Common myeloid progenitor, CD34-positive (primary cell): ENCODE measurements at regions not wholly inside any gene's neighbourhood (a gene's known extent, or its start where the extent isn't known, plus 50 kb on each side); places are given as distances from the start of the nearest gene placed in this dataset.
"Not testable (repeated sequence)": the region's sequence is repeated elsewhere in the genome, so short reads cannot be mapped to it uniquely, and the experiment has no call there.

Experiments
- CTCF ChIA-PET: fragments of 350-600 bp; sonication (Branson Sonifier 250); formaldehyde crosslinking; loops from one replicate; lab custom pipeline; 2021; ENCODE audit warnings: antibody characterized with exemption; lab: Charles Lee
- POLR2A ChIA-PET: fragments of 350-600 bp; sonication (Branson Sonifier 250); formaldehyde crosslinking; loops from one replicate; lab custom pipeline; 2021; ENCODE audit warnings: antibody characterized with exemption; lab: Charles Lee
- DNase-seq, 3 donors: peaks; one replicate each; pipeline versions ENCODE4 v3.0.0 to v3.0.0-alpha.2; 2013
- H3K27ac ChIP-seq, 2 experiments: 1 replicate in 1 of 2; 2 replicates in 1 of 2; pipeline ENCODE4 v1.7.0; 2013; ENCODE audit warnings: inconsistent platforms in 2 of 2, low read length in 2 of 2, mild to moderate bottlenecking in 2 of 2, low read depth in 1 of 2, moderate library complexity in 1 of 2; ENCODE audit not compliant: severe bottlenecking in 2 of 2, insufficient read depth in 1 of 2, poor library complexity in 1 of 2
- H3K27me3 ChIP-seq, 5 experiments: replicated peaks in 2 of 5; 1 replicate in 3 of 5; 2 replicates in 2 of 5; pipeline versions ENCODE4 v1.6.1 to v1.7.0; 2013; ENCODE audit warnings: low read length in 4 of 5, mild to moderate bottlenecking in 2 of 5, moderate library complexity in 2 of 5, inconsistent platforms in 1 of 5; ENCODE audit not compliant: insufficient read depth in 5 of 5, control insufficient read depth in 4 of 5
- H3K36me3 ChIP-seq, 4 experiments: 1 replicate in 2 of 4; 2 replicates in 2 of 4; pipeline versions ENCODE4 v1.6.1 to v1.7.0; 2013; ENCODE audit warnings: low read length in 3 of 4, control low read depth in 1 of 4, mild to moderate bottlenecking in 1 of 4; ENCODE audit not compliant: control insufficient read depth in 4 of 4, insufficient read depth in 4 of 4
- H3K4me1 ChIP-seq, 4 experiments: 1 replicate in 3 of 4; 2 replicates in 1 of 4; pipeline versions ENCODE4 v1.6.1 to v1.7.1; 2013; ENCODE audit warnings: low read length in 3 of 4, mild to moderate bottlenecking in 3 of 4, control low read depth in 1 of 4, inconsistent platforms in 1 of 4, moderate library complexity in 1 of 4; ENCODE audit not compliant: control insufficient read depth in 4 of 4, insufficient read depth in 4 of 4; ENCODE audit errors: control extremely low read depth in 1 of 4
- H3K4me3 ChIP-seq, 7 experiments: 1 replicate in 4 of 7; 2 replicates in 3 of 7; pipeline versions ENCODE4 v1.5.1 to v1.7.0; 2013; ENCODE audit warnings: mild to moderate bottlenecking in 7 of 7, low read length in 6 of 7, moderate library complexity in 6 of 7, inconsistent platforms in 2 of 7, low read depth in 2 of 7, control low read depth in 1 of 7; ENCODE audit not compliant: insufficient read depth in 4 of 7, control insufficient read depth in 1 of 7; ENCODE audit errors: extremely low read depth in 1 of 7
- H3K9me3 ChIP-seq, 5 experiments: 1 replicate in 4 of 5; 2 replicates in 1 of 5; pipeline versions ENCODE4 v1.6.1 to v1.7.1; 2013; ENCODE audit warnings: low read length in 4 of 5, mild to moderate bottlenecking in 2 of 5, inconsistent platforms in 1 of 5, low read depth in 1 of 5, moderate library complexity in 1 of 5; ENCODE audit not compliant: control insufficient read depth in 4 of 5, insufficient read depth in 2 of 5; ENCODE audit errors: control extremely low read depth in 1 of 5
- WGBS: methylation state at CpG from one replicate; pipeline ENCODE4 v1.1.5; 2013; ENCODE audit not compliant: insufficient coverage; 5-methylcytosine and 5-hydroxymethylcytosine counted together

DNA sequence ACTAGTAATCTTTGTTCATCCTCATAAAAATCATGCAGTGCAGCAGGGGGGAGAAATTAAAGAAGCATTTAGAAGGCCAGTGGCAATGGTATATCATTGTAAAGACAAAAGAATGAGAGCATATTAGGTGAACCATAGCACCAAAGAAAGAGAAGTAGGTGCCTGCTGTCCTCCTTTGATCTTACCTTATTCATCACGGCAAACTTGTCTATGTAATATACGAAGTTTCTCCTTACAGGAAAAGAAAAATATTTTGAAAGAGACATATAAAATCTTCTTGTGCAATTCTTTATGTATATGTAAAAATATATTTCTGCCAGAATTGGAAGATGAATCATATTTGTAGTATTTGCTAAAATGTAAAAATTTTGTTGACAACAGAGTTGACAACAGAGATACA is 411.3 kb upstream of the ARRDC3 start:
- Histone ChIP-seq H3K27ac (no peak overlapping the region), H3K36me3 (no peaks in the 10 kb centered on the region), H3K9me3 (no peaks in the 10 kb centered on the region), H3K4me1 (no peaks in the 10 kb centered on the region), H3K4me3 (no peak overlapping the region), H3K27me3 (no peaks in the 10 kb centered on the region)
- WGBS, result no CpG with 5 or more reads among the region's 2 CpGs
- ChIA-PET CTCF (no interaction called here), POLR2A (no interaction called here)
- no peak for DNase-seq

- no peaks in the 10 kb centered on the region for H3K27me3 ChIP-seq
- CTCF ChIA-PET, result no interaction called here
- no peaks in the 10 kb centered on the region for H3K36me3 ChIP-seq
- H3K4me3 ChIP-seq, result no peak overlapping the region
- no peaks in the 10 kb centered on the region for H3K4me1 ChIP-seq
- WGBS, result no CpG with 5 or more reads among the region's 1 CpG
- DNase-seq, result no peak
- peaks cover 0 to 2% (median 0%) of the 10 kb centered on the region in 5 experiments for H3K9me3 ChIP-seq
- POLR2A ChIA-PET, result no interaction called here
- no peak overlapping the region for H3K27ac ChIP-seq
These were observed 404.6 kb upstream of the ARRDC3 start for GRCh38 chr5:91787718-91788117.

GRCh38 chr5:91777671-91778070 is 394.6 kb upstream of the ARRDC3 start:
- DNase-seq, result no peak
- H3K4me1 ChIP-seq, result no peaks in the 10 kb centered on the region
- H3K9me3 ChIP-seq, result no peaks in the 10 kb centered on the region
- ChIA-PET CTCF (no interaction called here), POLR2A (no interaction called here)
- H3K4me3 ChIP-seq, result no peak overlapping the region
- H3K27me3 ChIP-seq, result no peaks in the 10 kb centered on the region
- WGBS, result 100% methylated on average over 1 of the region's 2 CpGs
- H3K27ac ChIP-seq, result no peak overlapping the region
- no peaks in the 10 kb centered on the region for H3K36me3 ChIP-seq

GRCh38 chr5:91776249-91776648 is 393.1 kb upstream of the ARRDC3 start:
- no peaks in the 10 kb centered on the region for H3K27me3 ChIP-seq
- no peaks in the 10 kb centered on the region for H3K9me3 ChIP-seq
- no CpG with 5 or more reads among the region's 2 CpGs for WGBS
- no peak overlapping the region for H3K27ac ChIP-seq
- DNase-seq, result no peak
- ChIA-PET CTCF (no interaction called here), POLR2A (no interaction called here)
- no peaks in the 10 kb centered on the region for H3K4me1 ChIP-seq
- H3K36me3 ChIP-seq, result no peaks in the 10 kb centered on the region
- H3K4me3 ChIP-seq, result no peak overlapping the region

DNA sequence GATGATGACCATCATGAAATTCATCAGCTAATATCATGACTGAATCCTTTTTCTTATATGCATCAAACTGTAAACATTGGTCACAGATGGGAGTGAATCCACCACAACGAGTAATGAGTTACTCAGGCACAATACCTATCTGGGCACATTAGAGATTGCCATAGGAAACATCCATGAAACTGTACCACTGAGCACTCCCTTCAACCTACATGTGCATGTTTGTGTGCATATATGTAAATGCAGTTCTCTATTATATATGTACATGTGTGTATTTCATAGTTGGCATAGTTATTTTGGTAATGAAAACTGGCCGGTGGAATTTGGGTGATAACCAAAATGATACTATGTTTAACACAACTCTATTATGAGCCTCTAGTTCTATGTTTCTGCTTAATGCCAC is 387.3 kb upstream of the ARRDC3 start:
- ChIA-PET POLR2A (no interaction called here), CTCF (no interaction called here)
- no peaks in the 10 kb centered on the region for H3K27me3 ChIP-seq
- no peak overlapping the region for H3K27ac ChIP-seq
- 100% methylated on average over 1 of the region's 2 CpGs for WGBS
- no peak overlapping the region for H3K4me3 ChIP-seq
- H3K36me3 ChIP-seq, result no peaks in the 10 kb centered on the region
- no peak for DNase-seq
- no peaks in the 10 kb centered on the region for H3K4me1 ChIP-seq
- no peaks in the 10 kb centered on the region for H3K9me3 ChIP-seq

DNA sequence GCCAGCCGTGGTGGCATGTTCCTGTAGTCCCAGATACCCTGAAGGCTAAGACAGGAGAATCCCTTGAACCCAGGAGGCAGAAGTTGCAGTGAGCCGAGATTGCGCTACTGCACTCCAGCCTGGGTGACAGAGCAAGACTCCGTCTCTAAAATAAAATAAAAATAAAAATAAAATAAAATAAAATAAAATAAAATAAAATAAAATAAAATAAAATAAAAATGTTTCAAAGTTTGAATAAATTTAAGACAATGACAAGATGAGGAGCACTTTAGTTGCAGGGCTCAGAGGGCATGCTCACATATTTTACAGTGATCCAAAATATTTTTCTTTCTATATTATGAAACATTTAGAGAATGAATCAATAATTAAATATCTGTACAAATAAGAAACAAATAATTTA is 374.3 kb upstream of the ARRDC3 start:
- H3K4me1 ChIP-seq, CTCF ChIA-PET, DNase-seq, H3K4me3 ChIP-seq, POLR2A ChIA-PET, H3K9me3 ChIP-seq, H3K27ac ChIP-seq, H3K27me3 ChIP-seq, H3K36me3 ChIP-seq: not testable (repeated sequence)
- WGBS, result 100% methylated on average over 1 of the region's 4 CpGs

DNA sequence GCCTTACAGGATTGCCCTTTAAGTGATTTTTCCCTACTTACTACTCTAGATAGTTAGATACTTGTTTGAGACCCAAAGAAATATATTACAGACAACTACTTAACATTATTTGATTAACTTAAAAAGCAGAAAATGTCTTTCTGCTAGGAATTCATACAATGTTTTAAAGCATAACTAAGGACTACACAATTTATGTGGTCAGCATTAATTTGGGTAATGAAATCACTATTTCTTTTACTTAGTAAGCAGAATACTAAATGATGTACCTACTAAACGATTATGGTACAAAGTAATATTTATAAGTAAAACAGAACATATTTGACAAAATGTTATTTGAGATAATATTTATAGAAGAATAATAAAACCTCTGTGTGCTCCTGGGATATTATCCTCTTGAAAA is 371.9 kb upstream of the ARRDC3 start:
- WGBS, result no CpG with 5 or more reads among the region's 1 CpG
- Histone ChIP-seq H3K9me3 (no peaks in the 10 kb centered on the region), H3K4me3 (no peak overlapping the region), H3K36me3 (no peaks in the 10 kb centered on the region), H3K27me3 (no peaks in the 10 kb centered on the region), H3K4me1 (no peaks in the 10 kb centered on the region), H3K27ac (no peak overlapping the region)
- POLR2A ChIA-PET, result no interaction called here
- CTCF ChIA-PET, result no interaction called here
- no peak for DNase-seq
